Liver (tissue), 8 donors: ENCODE measurements at regions not wholly inside any gene's neighbourhood (a gene's known extent, or its start where the extent isn't known, plus 50 kb on each side); places are given as distances from the start of the nearest gene placed in this dataset.
A peak's percentile ranks its signal among the peaks of the same experiment; 100 is the strongest.
"Not testable (repeated sequence)": the region's sequence is repeated elsewhere in the genome, so short reads cannot be mapped to it uniquely, and the experiment has no call there.

ENCODE experiments used
- DNase-seq: peaks from one replicate; pipeline ENCODE4 v3.0.0-alpha.2; 2017; ENCODE audit warnings: low spot score
- H3K27ac ChIP-seq, 2 donors: one replicate each; pipeline ENCODE4 v1.7.0; 2013; ENCODE audit warnings: inconsistent platforms in 2 of 2, low read length in 2 of 2, control low read depth in 1 of 2, low read depth in 1 of 2, mild to moderate bottlenecking in 1 of 2
- H3K27me3 ChIP-seq, 4 donors: one replicate each; pipeline versions ENCODE4 v1.6.1 to v1.7.0; 2013; ENCODE audit warnings: low read length in 3 of 4, inconsistent platforms in 1 of 4, mild to moderate bottlenecking in 1 of 4, moderate library complexity in 1 of 4; ENCODE audit not compliant: control insufficient read depth in 4 of 4, insufficient read depth in 4 of 4
- H3K36me3 ChIP-seq, 4 donors: one replicate each; pipeline versions ENCODE4 v1.6.1 to v1.7.0; 2013; ENCODE audit warnings: low read length in 3 of 4, mild to moderate bottlenecking in 3 of 4, low read depth in 1 of 4, moderate library complexity in 1 of 4; ENCODE audit not compliant: control insufficient read depth in 4 of 4, insufficient read depth in 3 of 4
- H3K4me1 ChIP-seq, 4 donors: one replicate each; pipeline versions ENCODE4 v1.6.1 to v1.7.0; 2013; ENCODE audit warnings: low read length in 3 of 4, mild to moderate bottlenecking in 3 of 4, moderate library complexity in 1 of 4; ENCODE audit not compliant: control insufficient read depth in 4 of 4, insufficient read depth in 4 of 4
- H3K4me3 ChIP-seq, 3 donors: one replicate each; pipeline versions ENCODE4 v1.6.1 to v1.7.0; 2013; ENCODE audit warnings: low read length in 3 of 3, control low read depth in 1 of 3, low read depth in 1 of 3, mild to moderate bottlenecking in 1 of 3
- H3K9ac ChIP-seq, 2 donors: one replicate each; pipeline ENCODE4 v1.7.0; 2013; ENCODE audit warnings: low read length in 2 of 2, mild to moderate bottlenecking in 2 of 2, moderate library complexity in 2 of 2, control low read depth in 1 of 2, low read depth in 1 of 2
- H3K9me3 ChIP-seq, 4 donors: one replicate each; pipeline versions ENCODE4 v1.6.1 to v1.7.0; 2013; ENCODE audit warnings: low read length in 3 of 4; ENCODE audit not compliant: control insufficient read depth in 4 of 4
- ATF3 ChIP-seq: IDR thresholded peaks from 2 replicates; pipeline ENCODE4 v1.6.1; 2016; ENCODE audit warnings: antibody characterized with exemption
- FOXA1 ChIP-seq: IDR thresholded peaks from 2 replicates; pipeline ENCODE4 v1.6.1; 2016; ENCODE audit warnings: antibody characterized with exemption
- GABPA ChIP-seq, 2 donors: IDR thresholded peaks in 1 of 2; conservative IDR thresholded peaks in 1 of 2; 2 replicates each; pipeline ENCODE4 v1.6.1; 2016; ENCODE audit warnings: antibody characterized with exemption in 2 of 2, mild to moderate bottlenecking in 1 of 2, moderate library complexity in 1 of 2
- HNF4A ChIP-seq, 2 donors: conservative IDR thresholded peaks; 2 replicates each; pipeline ENCODE4 v1.6.1; 2016; ENCODE audit warnings: antibody characterized with exemption in 2 of 2, mild to moderate bottlenecking in 2 of 2
- HNF4G ChIP-seq: IDR thresholded peaks from 2 replicates; pipeline ENCODE4 v1.6.1; 2016; ENCODE audit warnings: antibody characterized with exemption
- JUND ChIP-seq, 2 donors: IDR thresholded peaks; 2 replicates each; pipeline ENCODE4 v1.6.1; 2016; ENCODE audit warnings: antibody characterized with exemption in 2 of 2
- MAX ChIP-seq: IDR thresholded peaks from 2 replicates; pipeline ENCODE4 v1.6.1; 2016; ENCODE audit warnings: antibody characterized with exemption
- RAD21 ChIP-seq, 2 donors: IDR thresholded peaks; 2 replicates each; pipeline ENCODE4 v1.6.1; 2016; ENCODE audit warnings: antibody characterized with exemption in 2 of 2, mild to moderate bottlenecking in 2 of 2
- RXRA ChIP-seq, 2 donors: IDR thresholded peaks; 2 replicates each; pipeline ENCODE4 v1.6.1; 2017 to 2018; ENCODE audit warnings: antibody characterized with exemption in 2 of 2, mild to moderate bottlenecking in 1 of 2
- TAF1 ChIP-seq: conservative IDR thresholded peaks from 2 replicates; pipeline ENCODE4 v1.6.1; 2016; ENCODE audit warnings: antibody characterized with exemption, mild to moderate bottlenecking
- ZBTB33 ChIP-seq: IDR thresholded peaks from 2 replicates; pipeline ENCODE4 v1.6.1; 2016; ENCODE audit warnings: antibody characterized with exemption
- WGBS: extraction: QIAGEN DNeasy Blood & Tissue Kit; methylation state at CpG from one replicate; pipeline ENCODE4 v1.1.7; 2013; 5-methylcytosine and 5-hydroxymethylcytosine counted together
- TF ChIP-seq, protein P1 (sequence below): fragments of 150-350 bp; IDR thresholded peaks from 2 replicates; pipeline ENCODE4 v1.5.1; 2017; ENCODE audit warnings: improper control_type of control experiment, low read depth, low read length; ENCODE audit not compliant: missing input control
- donor health status: healthy.
- donor health status: healthy.
- donor health status: healthy.
- donor health status: healthy.
- donor health status: healthy.

- Histone ChIP-seq H3K9me3 (no peaks in the 10 kb centered on the region), H3K27ac (no peak overlapping the region), H3K27me3 (no peaks in the 10 kb centered on the region), H3K36me3 (no peaks in the 10 kb centered on the region), H3K4me1 (no peaks in the 10 kb centered on the region), H3K9ac (no peak overlapping the region), H3K4me3 (no peak overlapping the region)
- TF ChIP-seq RXRA (IDR thresholded peaks at IDR 0.05) (no peak), RAD21 (IDR thresholded peaks at IDR 0.05) (peak; percentile 16 to 24), ATF3 (no peak)
- no peak for DNase-seq
- 90% methylated on average over 1 of the region's 1 CpG for WGBS
Observed at GRCh38 chr13:38223089-38223488, 126.6 kb upstream of the UFM1 start.

DNA sequence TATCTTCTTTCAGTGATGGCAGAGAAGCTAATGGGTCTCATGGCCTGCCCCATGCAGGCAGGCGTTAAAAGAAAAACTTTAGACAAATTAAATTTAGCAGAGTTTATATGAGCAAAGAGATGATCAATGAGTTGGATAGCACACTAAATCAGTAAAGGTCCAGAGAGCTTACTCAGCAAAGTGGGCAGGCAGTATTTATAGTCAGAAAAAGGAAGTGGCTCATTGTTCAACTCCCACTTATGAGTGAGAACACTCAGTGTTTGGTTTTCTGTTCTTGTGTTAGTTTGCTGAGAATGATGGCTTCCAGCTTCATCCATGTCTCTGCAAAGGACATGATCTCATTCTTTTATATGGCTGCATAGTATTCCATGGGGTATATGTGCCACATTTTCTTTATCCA lies 128.5 kb upstream of the UFM1 start:
- H3K27me3 ChIP-seq, H3K36me3 ChIP-seq, H3K27ac ChIP-seq, H3K4me1 ChIP-seq, H3K4me3 ChIP-seq, DNase-seq, H3K9ac ChIP-seq, H3K9me3 ChIP-seq: not testable (repeated sequence)
- 96% methylated on average over 1 of the region's 1 CpG for whole genome bisulfite sequencing

- 90% methylated on average over 2 of the region's 2 CpGs for WGBS
Observed at GRCh38 chr13:38216181-38216580, 133.5 kb upstream of the UFM1 start.

GRCh38 chr13:38213314-38213713 lies 136.3 kb upstream of the UFM1 start:
- H3K9me3 ChIP-seq, result no peaks in the 10 kb centered on the region
- DNase-seq, result no peak
- 93% methylated on average over 1 of the region's 1 CpG for WGBS
- H3K27ac ChIP-seq, result no peak overlapping the region
- H3K27me3 ChIP-seq, result no peaks in the 10 kb centered on the region
- no peaks in the 10 kb centered on the region for H3K4me1 ChIP-seq
- no peak overlapping the region for H3K4me3 ChIP-seq
- H3K36me3 ChIP-seq, result no peaks in the 10 kb centered on the region
- H3K9ac ChIP-seq, result no peak overlapping the region
- TF ChIP-seq ZBTB33, result no peak
- TF ChIP-seq GABPA (IDR thresholded peaks at IDR 0.05 in 1 of 2, conservative IDR thresholded peaks at IDR 0.05 in 1 of 2), result no peak
- TF ChIP-seq TAF1, result no peak
- TF ChIP-seq, protein P1, sequence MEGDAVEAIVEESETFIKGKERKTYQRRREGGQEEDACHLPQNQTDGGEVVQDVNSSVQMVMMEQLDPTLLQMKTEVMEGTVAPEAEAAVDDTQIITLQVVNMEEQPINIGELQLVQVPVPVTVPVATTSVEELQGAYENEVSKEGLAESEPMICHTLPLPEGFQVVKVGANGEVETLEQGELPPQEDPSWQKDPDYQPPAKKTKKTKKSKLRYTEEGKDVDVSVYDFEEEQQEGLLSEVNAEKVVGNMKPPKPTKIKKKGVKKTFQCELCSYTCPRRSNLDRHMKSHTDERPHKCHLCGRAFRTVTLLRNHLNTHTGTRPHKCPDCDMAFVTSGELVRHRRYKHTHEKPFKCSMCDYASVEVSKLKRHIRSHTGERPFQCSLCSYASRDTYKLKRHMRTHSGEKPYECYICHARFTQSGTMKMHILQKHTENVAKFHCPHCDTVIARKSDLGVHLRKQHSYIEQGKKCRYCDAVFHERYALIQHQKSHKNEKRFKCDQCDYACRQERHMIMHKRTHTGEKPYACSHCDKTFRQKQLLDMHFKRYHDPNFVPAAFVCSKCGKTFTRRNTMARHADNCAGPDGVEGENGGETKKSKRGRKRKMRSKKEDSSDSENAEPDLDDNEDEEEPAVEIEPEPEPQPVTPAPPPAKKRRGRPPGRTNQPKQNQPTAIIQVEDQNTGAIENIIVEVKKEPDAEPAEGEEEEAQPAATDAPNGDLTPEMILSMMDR, result no peak
- TF ChIP-seq FOXA1, result no peak
- TF ChIP-seq MAX, result no peak

More at GRCh38 chr13:38216181-38216580, 133.5 kb upstream of the UFM1 start:
- Histone ChIP-seq H3K9ac (no peak overlapping the region), H3K9me3 (no peaks in the 10 kb centered on the region), H3K27me3 (no peaks in the 10 kb centered on the region), H3K36me3 (no peaks in the 10 kb centered on the region), H3K4me1 (no peaks in the 10 kb centered on the region), H3K27ac (no peak overlapping the region), H3K4me3 (no peak overlapping the region)
- DNase-seq, result no peak
- TF ChIP-seq ZBTB33 (no peak), MAX (no peak), RXRA (IDR thresholded peaks at IDR 0.05) (no peak), JUND (IDR thresholded peaks at IDR 0.05) (no peak), HNF4A (conservative IDR thresholded peaks at IDR 0.05) (no peak), HNF4G (no peak), TAF1 (no peak), FOXA1 (no peak), RAD21 (IDR thresholded peaks at IDR 0.05) (no peak)
